AG04449 (cell line): ENCODE measurements at regions not wholly inside any gene's neighbourhood (a gene's known extent, or its start where the extent isn't known, plus 50 kb on each side); places are given as distances from the start of the nearest gene placed in this dataset.

Experiments used
- CTCF ChIA-PET: fragments of 350-600 bp; formaldehyde crosslinking; extraction: SDS; loops from one replicate; lab custom pipeline; 2021; ENCODE audit warnings: antibody characterized with exemption; lab: Yijun Ruan, JAX
- POLR2A ChIA-PET: fragments of 400-600, 350-600 bp; formaldehyde crosslinking; extraction: SDS; loops from one replicate; lab custom pipeline; 2020; ENCODE audit warnings: antibody characterized with exemption, inconsistent platforms; lab: Yijun Ruan, JAX
- DNase-seq: peaks from one replicate; pipeline ENCODE4 v3.0.0-alpha.2; 2010; ENCODE audit warnings: low read depth, low spot score
- H3K4me3 ChIP-seq: 2 replicates; pipeline ENCODE4 v1.5.1; 2011; ENCODE audit warnings: low read depth, mild to moderate bottlenecking, control low read depth, low read length
- CTCF ChIP-seq: IDR thresholded peaks from one replicate; pipeline ENCODE4 v1.5.1; 2011; ENCODE audit warnings: mild to moderate bottlenecking, moderate library complexity, low read length, control low read depth, inconsistent platforms; ENCODE audit not compliant: insufficient read depth; ENCODE audit errors: missing control alignments

- POLR2A ChIA-PET, result no interaction called here
- no peak overlapping the region for H3K4me3 ChIP-seq
- DNase-seq, result no peak
- CTCF ChIA-PET, result no interaction called here
- no peak for TF ChIP-seq CTCF
Measured at GRCh38 chr11:91986218-91986617, 238.4 kb upstream of the FAT3 start.

- POLR2A ChIA-PET, result no interaction called here
- no peak overlapping the region for H3K4me3 ChIP-seq
- TF ChIP-seq CTCF, result no peak
- CTCF ChIA-PET, result no interaction called here
- DNase-seq, result no peak
Measured at GRCh38 chr11:91984033-91984584, 240.5 kb upstream of the FAT3 start.

DNA sequence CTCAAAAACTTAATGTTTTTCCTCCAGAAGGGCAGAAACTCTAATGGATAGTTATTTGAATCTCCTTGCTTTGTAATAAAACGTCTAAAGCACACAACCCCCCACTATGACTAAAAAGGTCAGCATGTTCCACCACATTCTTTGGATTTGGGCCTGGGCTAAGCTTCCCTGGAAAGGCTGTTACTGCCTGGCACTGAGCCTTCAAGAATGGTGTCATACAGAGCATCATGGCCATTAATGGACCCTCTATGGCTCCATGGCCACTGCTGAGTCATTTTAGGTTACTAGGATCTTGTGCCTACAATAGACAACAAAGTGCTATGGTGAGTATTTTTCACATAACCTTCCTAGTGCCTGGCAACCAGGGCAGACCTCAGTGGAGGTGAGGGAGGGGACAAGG, 242.6 kb upstream of the FAT3 start:
- DNase-seq, result peak; percentile 82
- no peak overlapping the region for H3K4me3 ChIP-seq
- CTCF ChIA-PET, result no interaction called here
- no peak for TF ChIP-seq CTCF
- POLR2A ChIA-PET, result no interaction called here

DNA sequence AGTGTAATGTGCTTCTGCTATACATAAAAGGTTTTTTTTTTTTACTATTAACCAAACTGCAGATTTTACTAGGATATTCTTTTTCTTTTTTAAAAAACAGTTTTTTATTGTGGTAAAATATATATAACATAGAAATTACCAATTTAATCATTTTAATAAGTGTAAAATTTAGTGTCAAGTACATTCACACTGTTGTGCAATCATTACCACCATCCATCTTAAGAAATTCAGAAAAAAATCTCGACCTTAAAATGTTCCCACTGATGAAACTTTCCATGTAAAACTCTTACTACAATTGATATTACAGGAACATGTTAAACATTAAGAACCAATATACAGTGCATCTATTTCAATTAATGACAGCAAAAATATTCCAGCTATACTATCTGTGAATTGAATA, 244.8 kb upstream of the FAT3 start:
- no peak for DNase-seq
- TF ChIP-seq CTCF, result no peak
- POLR2A ChIA-PET, result no interaction called here
- CTCF ChIA-PET, result no interaction called here
- H3K4me3 ChIP-seq, result no peak overlapping the region

- TF ChIP-seq CTCF, result no peak
- peak; percentile 12 for DNase-seq
- no peak overlapping the region for H3K4me3 ChIP-seq
- ChIA-PET POLR2A (no interaction called here), CTCF (interaction anchor here (0.6 kb wide), 1 partner anchor 12 kb away, joined by 3 read pairs; no protein-coding TSS in a partner anchor)
Measured at GRCh38 chr11:91978747-91979146, 245.9 kb upstream of the FAT3 start.

DNA sequence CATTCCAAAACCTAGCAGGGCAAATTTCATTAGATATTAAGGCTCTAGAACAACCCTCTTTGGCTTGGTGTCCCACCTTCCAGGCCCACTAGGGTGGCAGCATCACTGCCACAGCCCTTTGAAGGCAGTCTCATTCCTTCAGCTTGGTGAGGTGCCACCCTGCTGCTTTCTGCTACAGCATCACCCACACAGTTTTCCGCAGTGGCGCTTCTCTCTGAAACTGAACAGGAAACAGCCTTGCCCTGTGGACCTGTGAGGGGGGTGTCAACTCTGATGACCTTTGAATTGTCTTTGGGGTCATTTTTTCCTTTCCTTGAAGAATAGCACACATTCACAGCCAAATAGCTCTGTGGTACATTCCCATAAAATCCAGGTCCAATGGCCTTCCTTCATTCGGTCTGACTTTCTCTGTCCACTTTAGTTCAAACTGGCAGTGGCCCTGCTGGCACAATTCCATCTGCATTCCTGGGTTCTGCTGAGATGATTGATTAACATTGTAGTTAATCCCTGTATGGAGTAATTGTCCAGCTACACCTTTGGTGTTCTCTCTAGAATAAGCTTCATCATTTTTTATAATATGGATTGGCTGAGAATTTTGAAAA, 251.9 kb upstream of the FAT3 start:
- CTCF ChIA-PET, result no interaction called here
- no peak for DNase-seq
- H3K4me3 ChIP-seq, result no peak overlapping the region
- POLR2A ChIA-PET, result no interaction called here
- no peak for TF ChIP-seq CTCF
